ENCODE measurements at regions not wholly inside any gene's neighbourhood (a gene's known extent, or its start where the extent isn't known, plus 50 kb on each side); places are given as distances from the start of the nearest gene placed in this dataset.

DNA sequence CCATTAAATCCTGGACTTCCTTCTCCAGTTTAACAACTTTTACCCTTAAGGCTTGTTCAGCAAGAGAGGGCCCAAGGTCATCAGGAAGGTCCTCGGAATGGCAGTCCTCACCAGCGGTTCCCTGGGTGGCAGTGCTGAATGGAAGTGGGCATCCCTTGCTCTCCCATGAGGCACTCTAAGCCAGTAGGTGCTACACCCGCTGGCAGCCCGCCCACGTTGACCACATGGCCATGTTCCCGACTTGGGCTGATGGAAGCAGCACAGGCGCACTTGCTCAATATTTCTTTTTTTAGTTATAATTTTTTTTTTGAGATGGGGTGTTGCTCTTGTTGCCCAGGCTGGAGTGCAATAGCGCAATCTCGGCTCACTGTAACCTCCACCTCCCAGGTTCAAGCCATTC, 277.9 kb downstream of the ZC4H2 start:
- TF ChIP-seq, protein P1, sequence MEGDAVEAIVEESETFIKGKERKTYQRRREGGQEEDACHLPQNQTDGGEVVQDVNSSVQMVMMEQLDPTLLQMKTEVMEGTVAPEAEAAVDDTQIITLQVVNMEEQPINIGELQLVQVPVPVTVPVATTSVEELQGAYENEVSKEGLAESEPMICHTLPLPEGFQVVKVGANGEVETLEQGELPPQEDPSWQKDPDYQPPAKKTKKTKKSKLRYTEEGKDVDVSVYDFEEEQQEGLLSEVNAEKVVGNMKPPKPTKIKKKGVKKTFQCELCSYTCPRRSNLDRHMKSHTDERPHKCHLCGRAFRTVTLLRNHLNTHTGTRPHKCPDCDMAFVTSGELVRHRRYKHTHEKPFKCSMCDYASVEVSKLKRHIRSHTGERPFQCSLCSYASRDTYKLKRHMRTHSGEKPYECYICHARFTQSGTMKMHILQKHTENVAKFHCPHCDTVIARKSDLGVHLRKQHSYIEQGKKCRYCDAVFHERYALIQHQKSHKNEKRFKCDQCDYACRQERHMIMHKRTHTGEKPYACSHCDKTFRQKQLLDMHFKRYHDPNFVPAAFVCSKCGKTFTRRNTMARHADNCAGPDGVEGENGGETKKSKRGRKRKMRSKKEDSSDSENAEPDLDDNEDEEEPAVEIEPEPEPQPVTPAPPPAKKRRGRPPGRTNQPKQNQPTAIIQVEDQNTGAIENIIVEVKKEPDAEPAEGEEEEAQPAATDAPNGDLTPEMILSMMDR (conservative IDR thresholded peaks at IDR 0.05) = no peak
- TF ChIP-seq ZFX (IDR thresholded peaks at IDR 0.05) = no peak

All from C4-2B (cell line).